IMR-90 (cell line): ENCODE measurements at regions not wholly inside any gene's neighbourhood (a gene's known extent, or its start where the extent isn't known, plus 50 kb on each side); places are given as distances from the start of the nearest gene placed in this dataset.

Source experiments
- CTCF ChIP-seq: conservative IDR thresholded peaks from 2 replicates; pipeline ENCODE4 v1.5.1; 2012; ENCODE audit warnings: mild to moderate bottlenecking, low read depth, low read length, improper control_type of control experiment
- SMC3 ChIP-seq: fragments of 150-350 bp; IDR thresholded peaks from 2 replicates; pipeline ENCODE4 v1.6.1; 2016; ENCODE audit warnings: low read depth, mild to moderate bottlenecking, antibody characterized with exemption, low read length, moderate library complexity
- USF2 ChIP-seq: fragments of 150-350 bp; IDR thresholded peaks from 2 replicates; pipeline ENCODE4 v1.6.1; 2017; ENCODE audit warnings: mild to moderate bottlenecking, antibody characterized with exemption, low read length, low read depth

DNA sequence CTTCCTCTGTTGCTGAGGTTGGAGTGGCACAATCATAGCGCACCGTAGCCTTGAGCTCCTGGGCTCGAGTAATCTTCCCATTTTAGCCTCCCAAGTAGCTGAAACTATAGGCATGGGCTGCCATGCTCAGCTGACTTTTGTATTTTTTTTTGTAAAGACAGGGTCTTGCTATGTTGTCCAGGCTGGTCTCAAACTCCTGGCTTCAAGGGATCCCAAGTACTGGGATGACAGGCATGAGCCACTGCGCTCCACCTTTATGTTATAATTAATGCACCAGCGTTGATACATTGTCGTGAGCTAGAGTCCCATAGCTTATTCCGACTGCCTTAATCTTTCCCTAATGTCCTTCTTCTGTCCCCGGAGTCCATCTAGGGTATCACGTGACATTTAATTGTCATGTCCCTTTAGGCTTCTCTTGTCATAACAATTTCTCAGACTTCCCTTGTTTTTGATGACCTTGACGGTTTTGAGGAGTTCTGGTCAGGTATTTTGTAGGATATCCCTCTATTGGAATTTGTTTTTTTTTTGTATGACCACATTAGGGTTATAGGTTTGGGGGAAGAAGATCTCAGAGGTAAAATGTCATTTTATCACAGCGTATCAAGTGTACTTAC, 63.9 kb downstream of the CEBPB start:
- TF ChIP-seq CTCF: no peak
- TF ChIP-seq SMC3: no peak
- no peak for TF ChIP-seq USF2
